ENCODE measurements at regions not wholly inside any gene's neighbourhood (a gene's known extent, or its start where the extent isn't known, plus 50 kb on each side); places are given as distances from the start of the nearest gene placed in this dataset.

- H3K27ac ChIP-seq (ENCODE audit: low read depth, low read length): no peak overlapping the region
- no peaks in the 10 kb centered on the region for H3K36me3 ChIP-seq (ENCODE audit: control insufficient read depth, insufficient read depth, low read length)
- 90% methylated on average over 4 of the region's 4 CpGs; no CpG with 5 or more reads in 1 of the 2 experiments for WGBS, 2 experiments (ENCODE audit: insufficient coverage in 1 of 2, insufficient read length in 1 of 2)
- no peak for TF ChIP-seq CTCF (conservative IDR thresholded peaks at IDR 0.05)
- Mint-ChIP-seq H3K27me3 (ENCODE audit: insufficient read depth) (peaks cover 7% of the 10 kb centered on the region), H3K27ac (no peak overlapping the region), H3K4me3 (no peak overlapping the region), H3K36me3 (ENCODE audit: low read depth) (no peaks in the 10 kb centered on the region), H3K9me3 (peaks cover 60% of the 10 kb centered on the region), H3K4me1 (no peaks in the 10 kb centered on the region)
- no peaks in the 10 kb centered on the region for H3K9me3 ChIP-seq (ENCODE audit: control insufficient read depth, low read length)
- H3K9ac ChIP-seq (ENCODE audit: extremely low read depth, low read length, poor library complexity, severe bottlenecking): no peak overlapping the region
- DNase-seq: no peak
- H3K27me3 ChIP-seq (ENCODE audit: control insufficient read depth, insufficient read depth, low read length, poor library complexity, severe bottlenecking): no peaks in the 10 kb centered on the region
- no peaks in the 10 kb centered on the region for H3K4me1 ChIP-seq (ENCODE audit: control insufficient read depth, insufficient read depth, low read length)
- H3K4me3 ChIP-seq (ENCODE audit: low read length): no peak overlapping the region
These were observed 118.0 kb upstream of the ATP6AP2 start for GRCh38 chrX:40462795-40463194.

GRCh38 chrX:40460926-40461325 lies 119.8 kb upstream of the ATP6AP2 start:
- peaks cover 57% of the 10 kb centered on the region for H3K9me3 Mint-ChIP-seq
- TF ChIP-seq CTCF (conservative IDR thresholded peaks at IDR 0.05): no peak
- no peak overlapping the region for H3K9ac ChIP-seq (ENCODE audit: extremely low read depth, low read length, poor library complexity, severe bottlenecking)

GRCh38 chrX:40459571-40460158 lies 121.1 kb upstream of the ATP6AP2 start:
- no peaks in the 10 kb centered on the region for H3K9me3 ChIP-seq (ENCODE audit: control insufficient read depth, low read length)
- no peak overlapping the region for H3K4me3 ChIP-seq (ENCODE audit: low read length)
- peak overlapping the region; percentile 68 for H3K27ac ChIP-seq (ENCODE audit: low read depth, low read length)
- no peaks in the 10 kb centered on the region for H3K4me1 ChIP-seq (ENCODE audit: control insufficient read depth, insufficient read depth, low read length)
- Mint-ChIP-seq H3K27me3 (ENCODE audit: insufficient read depth) (peaks cover 5% of the 10 kb centered on the region), H3K9me3 (peaks cover 58% of the 10 kb centered on the region), H3K4me1 (no peaks in the 10 kb centered on the region), H3K4me3 (no peak overlapping the region), H3K36me3 (ENCODE audit: low read depth) (no peaks in the 10 kb centered on the region), H3K27ac (no peak overlapping the region)
- H3K36me3 ChIP-seq (ENCODE audit: control insufficient read depth, insufficient read depth, low read length): no peaks in the 10 kb centered on the region
- DNase-seq: peak; percentile 74
- no peak overlapping the region for H3K9ac ChIP-seq (ENCODE audit: extremely low read depth, low read length, poor library complexity, severe bottlenecking)
- WGBS, 2 experiments (ENCODE audit: insufficient coverage in 1 of 2, insufficient read length in 1 of 2): 72% methylated on average over 5 of the region's 5 CpGs; no CpG with 5 or more reads in 1 of the 2 experiments
- no peak for TF ChIP-seq CTCF (conservative IDR thresholded peaks at IDR 0.05)
- no peaks in the 10 kb centered on the region for H3K27me3 ChIP-seq (ENCODE audit: control insufficient read depth, insufficient read depth, low read length, poor library complexity, severe bottlenecking)

More at GRCh38 chrX:40460926-40461325, 119.8 kb upstream of the ATP6AP2 start:
- H3K4me1 ChIP-seq (ENCODE audit: control insufficient read depth, insufficient read depth, low read length): no peaks in the 10 kb centered on the region
- Mint-ChIP-seq H3K36me3 (ENCODE audit: low read depth) (no peaks in the 10 kb centered on the region), H3K27me3 (ENCODE audit: insufficient read depth) (peaks cover 7% of the 10 kb centered on the region), H3K27ac (no peak overlapping the region), H3K4me1 (no peaks in the 10 kb centered on the region), H3K4me3 (no peak overlapping the region)
- no peaks in the 10 kb centered on the region for H3K27me3 ChIP-seq (ENCODE audit: control insufficient read depth, insufficient read depth, low read length, poor library complexity, severe bottlenecking)
- no peaks in the 10 kb centered on the region for H3K36me3 ChIP-seq (ENCODE audit: control insufficient read depth, insufficient read depth, low read length)
- no peak for DNase-seq
- no peaks in the 10 kb centered on the region for H3K9me3 ChIP-seq (ENCODE audit: control insufficient read depth, low read length)
- no peak overlapping the region for H3K27ac ChIP-seq (ENCODE audit: low read depth, low read length)
- WGBS, 2 experiments (ENCODE audit: insufficient coverage in 1 of 2, insufficient read length in 1 of 2): 88 to 100% methylated on average over 1 to 5 of the region's 5 CpGs
- H3K4me3 ChIP-seq (ENCODE audit: low read length): no peak overlapping the region

Measured in endodermal cell (in vitro differentiated cells).